HS-5 (cell line): ENCODE measurements at regions not wholly inside any gene's neighbourhood (a gene's known extent, or its start where the extent isn't known, plus 50 kb on each side); places are given as distances from the start of the nearest gene placed in this dataset.

ENCODE experiments used
- DNase-seq: peaks from one replicate; pipeline ENCODE4 v3.0.0-alpha.2; 2012; ENCODE audit warnings: low read depth

DNA sequence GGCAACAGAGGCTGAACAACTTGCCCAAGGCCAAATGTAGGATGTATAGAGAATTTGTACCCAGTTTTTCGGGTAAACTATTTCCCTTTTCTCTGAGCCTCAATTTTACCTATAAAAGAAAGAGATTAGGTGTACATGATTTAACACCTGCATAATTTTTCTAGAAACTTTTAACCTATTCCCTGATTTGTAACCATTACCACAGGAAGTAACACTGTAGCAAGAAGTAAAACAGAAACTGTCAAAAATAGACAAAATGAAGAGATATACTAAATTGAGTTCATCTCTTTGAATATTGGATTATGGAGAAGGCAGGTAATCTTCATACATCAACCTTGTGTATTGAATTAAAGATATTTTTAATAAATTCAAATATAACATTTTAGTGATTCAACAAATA is 136.2 kb downstream of the ZC3H11B start:
- no peak for DNase-seq

DNA sequence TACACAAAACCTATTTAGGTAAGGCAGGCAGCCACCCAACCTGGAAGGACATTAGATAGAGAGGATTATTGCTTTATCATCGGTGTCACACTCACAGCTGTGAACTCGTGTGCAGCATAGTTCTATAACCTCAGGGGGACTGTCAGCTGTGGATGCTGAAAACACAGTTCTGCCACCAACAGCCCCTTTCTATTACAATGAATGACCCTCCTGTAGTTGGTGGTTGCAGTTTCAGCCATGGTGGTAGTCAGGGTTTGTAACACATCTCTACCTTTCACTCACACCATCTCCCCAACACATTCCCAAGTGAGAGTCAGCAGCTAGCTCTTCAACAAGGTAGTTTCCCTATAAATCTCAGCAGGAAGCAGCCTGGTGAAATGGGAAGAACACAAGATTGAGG is 136.8 kb downstream of the ZC3H11B start:
- no peak for DNase-seq

DNA sequence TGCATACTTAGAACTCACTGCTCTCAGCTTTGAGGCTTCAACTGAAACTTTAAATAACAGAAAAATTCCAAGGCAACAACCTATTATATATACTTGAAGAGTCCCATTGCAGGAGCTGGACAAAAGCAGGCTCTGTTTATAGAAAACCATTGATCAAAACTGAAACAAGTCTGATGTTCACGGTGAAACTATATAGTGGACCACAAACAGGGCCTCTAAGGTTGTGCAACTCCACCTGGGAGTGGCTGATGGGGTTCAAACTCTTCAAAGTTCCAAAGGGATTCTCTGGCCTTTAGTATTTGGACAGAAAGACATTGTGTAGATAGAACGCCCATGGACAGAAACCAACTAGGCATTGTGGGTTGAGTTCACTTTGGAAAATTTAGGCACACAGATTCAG is 140.3 kb downstream of the ZC3H11B start:
- DNase-seq, result no peak

DNA sequence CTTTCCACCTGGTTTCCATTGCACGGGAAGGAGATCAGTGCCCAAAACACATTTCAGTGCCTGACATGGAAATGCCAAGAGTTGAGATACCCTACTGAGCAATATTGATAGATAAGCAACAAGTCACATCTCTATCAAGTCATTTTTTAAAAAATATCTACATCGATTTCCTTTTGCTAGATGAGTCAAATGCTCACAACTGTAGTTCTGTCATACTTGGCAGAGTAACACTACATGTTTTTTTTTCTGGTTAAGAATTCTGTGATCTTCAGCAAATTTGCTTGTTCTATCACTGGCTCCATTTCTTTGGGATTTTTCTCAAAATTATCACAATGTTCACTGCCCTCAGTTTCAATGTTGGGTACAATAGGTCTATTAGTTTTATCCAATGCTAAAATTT is 145.4 kb downstream of the ZC3H11B start:
- no peak for DNase-seq

- DNase-seq, result no peak
Measured at GRCh38 chr1:219466766-219467165, 146.1 kb downstream of the ZC3H11B start.

- DNase-seq, result no peak
Measured at GRCh38 chr1:219465212-219466093, 147.5 kb downstream of the ZC3H11B start.

DNA sequence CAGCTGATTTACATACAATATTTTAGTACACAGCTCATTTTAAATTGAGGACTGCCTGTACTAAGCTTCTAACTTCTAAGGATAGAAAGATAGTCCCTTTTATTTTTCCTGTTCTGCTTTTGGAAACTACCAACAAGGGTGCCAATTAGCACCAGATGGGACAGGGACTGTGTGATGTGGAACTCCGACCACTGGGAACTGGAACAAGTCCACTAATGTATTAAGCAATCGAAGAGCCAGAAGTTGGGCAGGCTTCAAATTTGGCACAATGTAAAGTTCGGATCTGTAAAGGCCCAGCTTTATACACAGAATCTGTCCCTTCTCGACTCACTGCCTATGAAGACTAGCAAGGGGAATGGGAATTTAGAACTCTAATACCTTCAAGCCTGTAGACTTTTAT is 149.3 kb downstream of the ZC3H11B start:
- DNase-seq, result no peak

DNA sequence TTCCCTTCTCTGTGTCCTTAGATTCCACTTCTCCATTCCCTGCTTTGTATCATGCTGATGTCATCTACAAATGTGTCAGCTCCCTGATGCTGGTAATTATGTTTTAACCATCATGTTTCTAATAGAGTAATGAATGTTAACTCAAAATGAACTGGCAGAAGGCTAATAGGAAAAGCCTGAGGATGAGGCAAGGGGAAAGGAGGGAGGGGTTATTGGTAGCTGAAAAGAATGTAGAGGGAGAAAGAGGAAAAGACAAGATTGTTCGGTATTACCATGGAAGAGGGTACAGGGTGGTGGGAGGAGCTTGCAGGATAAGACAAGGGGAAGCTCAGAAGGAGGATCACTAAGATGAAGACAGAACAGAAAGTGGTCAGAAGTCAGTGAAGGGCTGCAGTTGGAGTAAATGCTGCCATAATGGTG is 150.9 kb downstream of the ZC3H11B start:
- DNase-seq, result no peak

GRCh38 chr1:219460896-219461815 is 151.7 kb downstream of the ZC3H11B start:
- DNase-seq, result no peak

- no peak for DNase-seq
Measured at GRCh38 chr1:219460081-219460895, 152.6 kb downstream of the ZC3H11B start.

DNA sequence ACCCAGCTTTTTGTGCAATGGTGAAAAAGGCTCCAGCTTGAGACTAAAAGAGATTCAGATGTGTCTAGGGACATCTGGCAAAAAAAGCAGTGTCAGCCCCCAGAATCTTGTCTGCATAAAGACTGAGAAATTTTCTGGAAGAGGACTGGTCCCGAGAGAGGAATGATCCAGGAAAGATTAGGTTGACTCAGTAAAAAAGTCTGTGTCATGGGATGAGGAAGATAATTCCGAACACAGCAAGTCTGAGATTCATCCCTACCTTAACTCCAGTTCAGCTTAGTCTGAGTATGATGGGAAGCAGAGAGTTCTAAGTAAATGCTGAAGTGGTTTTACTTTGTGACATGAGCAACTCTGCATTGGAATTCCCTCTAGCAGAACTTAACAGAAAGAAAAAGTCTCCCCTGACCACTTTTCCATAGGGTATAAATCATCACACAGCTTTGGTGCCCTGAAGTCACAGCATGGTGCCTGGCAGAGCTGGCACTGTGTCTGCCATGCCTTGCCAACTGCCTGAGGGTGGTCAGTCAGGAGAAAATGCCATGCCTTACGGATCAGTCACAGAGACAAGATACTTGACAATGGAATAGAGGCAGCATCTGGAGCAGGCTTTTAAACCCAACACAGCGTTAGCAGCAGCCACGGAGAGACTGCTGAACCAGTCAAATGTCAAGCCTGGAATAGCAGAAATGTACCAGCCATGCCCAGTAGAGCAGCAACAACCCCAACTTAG is 153.4 kb downstream of the ZC3H11B start:
- no peak for DNase-seq

DNA sequence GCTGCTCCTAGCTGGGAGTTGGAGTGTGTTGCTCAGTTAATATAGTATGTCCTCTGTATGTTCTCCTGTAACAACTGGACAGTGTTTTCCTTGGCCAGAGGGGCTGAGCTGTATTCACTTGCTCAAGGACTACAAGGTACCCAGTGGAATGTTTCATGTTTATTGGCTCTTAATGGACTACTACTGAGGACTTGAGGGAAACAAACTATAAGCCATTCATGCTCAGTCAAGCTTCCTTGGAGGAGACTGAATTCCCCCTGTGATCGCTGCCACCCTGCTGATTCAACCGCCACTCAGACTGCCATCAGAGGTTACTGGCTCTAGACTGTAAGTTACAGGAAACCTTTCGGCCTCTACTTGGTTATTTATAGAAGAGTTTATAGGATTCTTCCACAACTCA is 166.6 kb downstream of the ZC3H11B start:
- DNase-seq, result no peak

- no peak for DNase-seq
Measured at GRCh38 chr1:219445864-219446263, 167.0 kb downstream of the ZC3H11B start.

- DNase-seq, result no peak
Measured at GRCh38 chr1:219444474-219444873, 168.4 kb downstream of the ZC3H11B start.

DNA sequence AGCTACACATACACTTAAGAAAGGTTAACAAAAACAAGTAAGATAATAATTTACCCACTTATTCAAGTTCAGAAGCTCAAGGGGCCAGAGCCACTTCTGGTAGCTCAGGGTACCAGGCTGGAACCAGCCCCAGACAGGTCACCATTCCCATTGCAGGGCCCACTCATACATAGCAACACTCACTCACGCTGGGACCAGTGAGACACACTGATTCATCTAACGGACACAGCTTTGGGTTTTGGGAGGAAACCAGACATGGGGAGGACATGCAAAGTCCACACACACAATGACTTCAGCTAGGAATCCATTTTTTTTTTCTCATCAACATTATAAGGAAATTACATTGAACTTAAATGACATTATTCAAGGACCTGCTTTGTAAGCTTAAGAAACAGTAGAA is 169.1 kb downstream of the ZC3H11B start:
- no peak for DNase-seq

DNA sequence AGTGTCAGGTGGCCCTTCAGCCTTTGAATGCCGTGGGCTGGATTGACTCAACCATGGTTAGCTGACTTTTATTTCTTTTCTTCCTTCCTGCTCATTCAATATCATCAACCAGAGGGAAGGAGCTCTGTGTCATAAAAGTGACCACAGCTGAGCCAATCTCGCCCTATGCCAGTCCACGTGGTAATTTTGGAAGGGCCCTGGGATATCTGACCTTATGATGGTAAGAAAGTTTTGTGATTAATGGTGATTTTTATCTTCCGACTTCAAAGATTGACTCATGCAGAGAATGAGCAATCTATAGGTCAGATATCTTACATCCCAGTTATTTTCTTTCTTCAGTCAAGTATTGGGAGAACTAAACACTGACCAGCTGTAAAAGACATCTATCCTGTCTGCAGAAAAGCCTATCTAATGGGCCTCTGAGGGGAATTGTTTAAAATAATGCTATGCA is 170.3 kb downstream of the ZC3H11B start:
- peak; percentile 84 for DNase-seq

GRCh38 chr1:219441884-219442283 is 171.0 kb downstream of the ZC3H11B start:
- no peak for DNase-seq

DNA sequence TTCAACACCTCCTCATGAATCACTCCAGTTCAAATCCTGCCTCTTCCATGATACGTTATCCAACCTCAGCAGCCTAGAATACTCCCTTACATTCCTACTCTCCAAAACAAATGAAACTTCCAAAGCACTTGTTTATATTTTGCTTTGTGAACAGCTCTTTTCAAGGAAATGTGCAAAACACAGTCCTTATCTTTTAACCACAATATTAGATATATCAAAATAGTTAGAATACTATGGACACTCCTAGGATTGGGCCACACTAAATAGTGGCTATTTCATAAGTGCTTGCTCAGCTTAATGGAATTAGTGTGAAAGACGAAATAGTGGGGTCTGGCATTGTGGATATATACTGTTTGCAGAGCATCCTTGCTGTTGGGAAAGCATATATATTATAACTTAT is 173.5 kb downstream of the ZC3H11B start:
- DNase-seq, result no peak

- no peak for DNase-seq
Measured at GRCh38 chr1:219438386-219438785, 174.5 kb downstream of the ZC3H11B start.

- no peak for DNase-seq
Measured at GRCh38 chr1:219434923-219435297, 178.0 kb downstream of the ZC3H11B start.

DNA sequence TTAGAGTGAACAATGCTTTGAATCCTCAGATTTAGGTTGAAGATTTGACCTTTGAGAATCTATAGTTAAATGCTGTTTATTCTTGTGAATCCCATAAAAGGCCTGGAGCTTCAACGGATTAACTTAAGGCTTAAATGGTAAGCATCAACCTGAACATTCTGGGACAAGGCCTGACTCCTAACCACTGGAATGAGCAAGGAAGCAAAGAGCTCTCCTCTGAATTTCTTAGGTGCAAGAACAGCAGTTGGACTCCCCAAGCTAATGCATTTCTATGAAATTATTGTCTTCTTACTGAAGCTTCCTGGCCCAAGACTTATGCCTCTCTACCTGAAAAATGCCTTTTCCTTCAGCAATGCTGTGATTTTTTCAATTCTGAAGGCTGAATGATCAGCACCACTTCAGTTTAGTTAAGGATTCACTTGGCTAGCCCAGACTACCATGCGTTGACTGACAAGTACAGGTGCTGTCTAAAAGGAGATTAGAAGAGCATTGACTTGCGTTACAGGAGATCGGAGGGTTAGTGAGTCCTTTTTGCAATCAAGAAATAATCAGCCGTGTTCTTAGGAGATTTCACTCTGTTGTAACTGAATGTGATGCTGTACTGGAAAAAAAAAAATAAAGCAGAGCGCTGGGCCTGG is 178.5 kb downstream of the ZC3H11B start:
- no peak for DNase-seq
